MM.1S (cell line): ENCODE measurements at regions not wholly inside any gene's neighbourhood (a gene's known extent, or its start where the extent isn't known, plus 50 kb on each side); places are given as distances from the start of the nearest gene placed in this dataset.

ENCODE experiments used
- EZH2 ChIP-seq: fragments of 300-600 bp; sonication (generic); optimal IDR thresholded peaks from 2 replicates; pipeline ENCODE3; 2017; ENCODE audit warnings: low read depth, mild to moderate bottlenecking, antibody characterized with exemption, low read length, mixed read lengths
- EZH2phosphoT487 ChIP-seq: fragments of 300-600 bp; sonication (generic); IDR thresholded peaks from 2 replicates; pipeline ENCODE4 v1.6.1; 2018; ENCODE audit warnings: antibody characterized with exemption, low read length
- TF ChIP-seq, protein P1 (sequence below): fragments of 300-600 bp; sonication (generic); IDR thresholded peaks from 2 replicates; pipeline ENCODE4 v1.5.1; 2016; ENCODE audit warnings: antibody characterized with exemption, low read length, mixed read lengths

DNA sequence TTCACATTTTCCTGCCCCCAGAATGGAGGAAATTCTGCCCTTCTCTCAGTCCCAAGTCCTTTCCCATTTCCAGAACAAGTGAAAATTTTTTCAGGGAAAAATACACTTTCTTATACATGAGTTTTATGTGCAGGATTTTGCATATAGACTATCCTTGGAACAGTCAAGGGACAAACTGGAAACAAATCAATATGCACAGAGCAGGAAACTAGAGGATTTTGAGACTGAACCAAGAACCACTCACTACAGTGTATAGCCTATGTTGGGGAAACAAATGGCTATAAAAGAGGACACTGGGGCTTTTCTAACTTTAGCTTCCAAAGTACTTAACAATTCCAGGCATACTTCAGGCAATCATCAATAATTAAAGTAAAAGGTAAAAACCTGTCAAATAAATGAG lies 1036.1 kb upstream of the ARRDC3 start:
- no peak for TF ChIP-seq EZH2
- TF ChIP-seq, protein P1, sequence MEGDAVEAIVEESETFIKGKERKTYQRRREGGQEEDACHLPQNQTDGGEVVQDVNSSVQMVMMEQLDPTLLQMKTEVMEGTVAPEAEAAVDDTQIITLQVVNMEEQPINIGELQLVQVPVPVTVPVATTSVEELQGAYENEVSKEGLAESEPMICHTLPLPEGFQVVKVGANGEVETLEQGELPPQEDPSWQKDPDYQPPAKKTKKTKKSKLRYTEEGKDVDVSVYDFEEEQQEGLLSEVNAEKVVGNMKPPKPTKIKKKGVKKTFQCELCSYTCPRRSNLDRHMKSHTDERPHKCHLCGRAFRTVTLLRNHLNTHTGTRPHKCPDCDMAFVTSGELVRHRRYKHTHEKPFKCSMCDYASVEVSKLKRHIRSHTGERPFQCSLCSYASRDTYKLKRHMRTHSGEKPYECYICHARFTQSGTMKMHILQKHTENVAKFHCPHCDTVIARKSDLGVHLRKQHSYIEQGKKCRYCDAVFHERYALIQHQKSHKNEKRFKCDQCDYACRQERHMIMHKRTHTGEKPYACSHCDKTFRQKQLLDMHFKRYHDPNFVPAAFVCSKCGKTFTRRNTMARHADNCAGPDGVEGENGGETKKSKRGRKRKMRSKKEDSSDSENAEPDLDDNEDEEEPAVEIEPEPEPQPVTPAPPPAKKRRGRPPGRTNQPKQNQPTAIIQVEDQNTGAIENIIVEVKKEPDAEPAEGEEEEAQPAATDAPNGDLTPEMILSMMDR = no peak
- no peak for TF ChIP-seq EZH2phosphoT487
